IMR-90 (cell line): ENCODE measurements at regions not wholly inside any gene's neighbourhood (a gene's known extent, or its start where the extent isn't known, plus 50 kb on each side); places are given as distances from the start of the nearest gene placed in this dataset.

Experiments used
- ATAC-seq: fragments of 200-7000 bp; cut with Tn5 transposase; 2 replicates; pipeline ENCODE4 v1.9.1; 2020; ENCODE audit warnings: low read depth, mild to moderate bottlenecking, moderate library complexity
- BruUV-seq: library from RNA; stranded (reverse); fragments of 400-500 nt; replicated peaks from 2 replicates; lab custom pipeline; 2021; lab: Mats Ljungman, UMichigan
- CTCF ChIA-PET: fragments of 300-600 bp; formaldehyde crosslinking; extraction: SDS; loops from one replicate; lab custom pipeline; 2021; ENCODE audit warnings: antibody characterized with exemption; lab: Yijun Ruan, JAX
- POLR2A ChIA-PET: fragments of 300-600 bp; sonication (Branson Sonifier 250); formaldehyde crosslinking; loops from one replicate; lab custom pipeline; 2022; ENCODE audit warnings: antibody characterized with exemption; ENCODE audit not compliant: unreplicated experiment; lab: Charles Lee
- DNase-seq: peaks from one replicate; pipeline ENCODE4 v3.0.0; 2013
- H2AFZ ChIP-seq: replicated peaks from 2 replicates; pipeline ENCODE3; 2013; ENCODE audit warnings: low read length, mild to moderate bottlenecking; ENCODE audit not compliant: poor library complexity
- H2AK5ac ChIP-seq: 2 replicates; pipeline ENCODE4 v1.6.1; 2013; ENCODE audit warnings: low read depth, low read length, inconsistent platforms
- H2AK9ac ChIP-seq: replicated peaks from 2 replicates; pipeline ENCODE3; 2013; ENCODE audit warnings: mild to moderate bottlenecking, low read depth, low read length, moderate library complexity; ENCODE audit not compliant: poor library complexity
- H2BK120ac ChIP-seq: 2 replicates; pipeline ENCODE4 v1.6.1; 2013; ENCODE audit warnings: low read depth, low read length, inconsistent platforms
- H2BK15ac ChIP-seq: 3 replicates; pipeline ENCODE4 v1.6.1; 2013; ENCODE audit warnings: low read depth, low read length, inconsistent platforms
- H2BK20ac ChIP-seq: 2 replicates; pipeline ENCODE4 v1.6.1; 2013; ENCODE audit warnings: low read depth, mild to moderate bottlenecking, inconsistent platforms, low read length, moderate library complexity
- H2BK5ac ChIP-seq: 2 replicates; pipeline ENCODE4 v1.6.1; 2013; ENCODE audit warnings: mild to moderate bottlenecking, low read depth, low read length, inconsistent platforms; ENCODE audit not compliant: poor library complexity, severe bottlenecking
- H3K14ac ChIP-seq: replicated peaks from 2 replicates; pipeline ENCODE4 v1.6.1; 2013; ENCODE audit warnings: low read depth, low read length, inconsistent platforms
- H3K18ac ChIP-seq: 2 replicates; pipeline ENCODE4 v1.6.1; 2013; ENCODE audit warnings: low read depth, low read length, control low read depth
- H3K23ac ChIP-seq: 2 replicates; pipeline ENCODE4 v1.6.1; 2013; ENCODE audit warnings: low read depth, low read length, inconsistent platforms
- H3K27ac ChIP-seq: 2 replicates; pipeline ENCODE4 v1.5.1; 2013; ENCODE audit warnings: mild to moderate bottlenecking, control low read depth, low read length; ENCODE audit not compliant: insufficient read depth
- H3K27me3 ChIP-seq: 2 replicates; pipeline ENCODE4 v1.6.1; 2013; ENCODE audit warnings: low read length; ENCODE audit not compliant: control insufficient read depth, insufficient read depth
- H3K36me3 ChIP-seq: 2 replicates; pipeline ENCODE4 v1.6.1; 2013; ENCODE audit warnings: low read length, mixed read lengths; ENCODE audit not compliant: control insufficient read depth, insufficient read depth
- H3K4ac ChIP-seq: 2 replicates; pipeline ENCODE4 v1.6.1; 2013; ENCODE audit warnings: low read depth, low read length, inconsistent platforms
- H3K4me1 ChIP-seq: 2 replicates; pipeline ENCODE4 v1.6.1; 2013; ENCODE audit warnings: low read length, mixed read lengths; ENCODE audit not compliant: control insufficient read depth, insufficient read depth
- H3K4me2 ChIP-seq: 2 replicates; pipeline ENCODE4 v1.6.1; 2013; ENCODE audit warnings: low read depth, mild to moderate bottlenecking, control low read depth, low read length, moderate library complexity
- H3K4me3 ChIP-seq: 2 replicates; pipeline ENCODE4 v1.5.1; 2013; ENCODE audit warnings: low read depth, mild to moderate bottlenecking, control low read depth, low read length, moderate library complexity; ENCODE audit not compliant: insufficient read depth
- H3K56ac ChIP-seq: 2 replicates; pipeline ENCODE4 v1.6.1; 2013; ENCODE audit warnings: low read length, inconsistent platforms; ENCODE audit not compliant: insufficient read depth; ENCODE audit errors: extremely low read depth
- H3K79me1 ChIP-seq, 2 experiments: 2 replicates each; pipeline ENCODE4 v1.6.1; 2013; ENCODE audit warnings: low read length in 2 of 2, inconsistent platforms in 1 of 2, low read depth in 1 of 2
- H3K9ac ChIP-seq: 2 replicates; pipeline ENCODE4 v1.6.1; 2013; ENCODE audit warnings: low read depth, low read length, control low read depth
- H3K9me1 ChIP-seq: 2 replicates; pipeline ENCODE4 v1.6.1; 2013; ENCODE audit warnings: low read length, inconsistent platforms; ENCODE audit not compliant: insufficient read depth
- H3K9me3 ChIP-seq: 2 replicates; pipeline ENCODE4 v1.6.1; 2013; ENCODE audit warnings: low read length; ENCODE audit not compliant: control insufficient read depth, insufficient read depth
- H4K20me1 ChIP-seq: 2 replicates; pipeline ENCODE4 v1.6.1; 2013; ENCODE audit warnings: low read length, inconsistent platforms; ENCODE audit not compliant: insufficient read depth
- H4K5ac ChIP-seq: 2 replicates; pipeline ENCODE4 v1.6.1; 2013; ENCODE audit warnings: mild to moderate bottlenecking, low read depth, low read length, control low read depth
- H4K8ac ChIP-seq, 2 experiments: 2 replicates each; pipeline ENCODE4 v1.6.1; 2013; ENCODE audit warnings: low read depth in 2 of 2, low read length in 2 of 2, control low read depth in 1 of 2, inconsistent platforms in 1 of 2
- H4K91ac ChIP-seq: 2 replicates; pipeline ENCODE4 v1.6.1; 2013; ENCODE audit warnings: low read depth, low read length, inconsistent platforms; ENCODE audit not compliant: insufficient read depth
- BHLHE40 ChIP-seq: fragments of 150-350 bp; IDR thresholded peaks from 2 replicates; pipeline ENCODE4 v1.6.1; 2016; ENCODE audit warnings: mild to moderate bottlenecking, low read depth, low read length
- CEBPB ChIP-seq: IDR thresholded peaks from 2 replicates; pipeline ENCODE4 v1.6.1; 2012; ENCODE audit warnings: low read depth, low read length, improper control_type of control experiment
- CHD1 ChIP-seq: IDR thresholded peaks from 2 replicates; pipeline ENCODE4 v1.6.1; 2012; ENCODE audit warnings: low read depth, low read length, improper control_type of control experiment
- CTCF ChIP-seq: conservative IDR thresholded peaks from 2 replicates; pipeline ENCODE4 v1.5.1; 2012; ENCODE audit warnings: mild to moderate bottlenecking, low read depth, low read length, improper control_type of control experiment
- FOS ChIP-seq: fragments of 150-350 bp; IDR thresholded peaks from 2 replicates; pipeline ENCODE4 v1.6.1; 2016; ENCODE audit warnings: low read depth, low read length
- MAFK ChIP-seq: IDR thresholded peaks from 2 replicates; pipeline ENCODE4 v1.6.1; 2012; ENCODE audit warnings: low read depth, low read length, improper control_type of control experiment
- MXI1 ChIP-seq: IDR thresholded peaks from 2 replicates; pipeline ENCODE4 v1.6.1; 2012; ENCODE audit warnings: low read depth, mild to moderate bottlenecking, low read length, moderate library complexity, borderline replicate concordance
- NFE2L2 ChIP-seq: fragments of 150-350 bp; IDR thresholded peaks from 2 replicates; pipeline ENCODE4 v1.6.1; 2016; ENCODE audit warnings: low read depth, mild to moderate bottlenecking, low read length
- RAD21 ChIP-seq: IDR thresholded peaks from 2 replicates; pipeline ENCODE4 v1.6.1; 2012; ENCODE audit warnings: low read length, improper control_type of control experiment
- RCOR1 ChIP-seq: IDR thresholded peaks from 2 replicates; pipeline ENCODE4 v1.6.1; 2012; ENCODE audit warnings: mild to moderate bottlenecking, low read length, improper control_type of control experiment; ENCODE audit not compliant: insufficient replicate concordance
- RFX5 ChIP-seq: IDR thresholded peaks from 2 replicates; pipeline ENCODE4 v1.8.0; 2012; ENCODE audit warnings: low read depth, mild to moderate bottlenecking, low read length, moderate library complexity
- SMC3 ChIP-seq: fragments of 150-350 bp; IDR thresholded peaks from 2 replicates; pipeline ENCODE4 v1.6.1; 2016; ENCODE audit warnings: low read depth, mild to moderate bottlenecking, antibody characterized with exemption, low read length, moderate library complexity
- USF2 ChIP-seq: fragments of 150-350 bp; IDR thresholded peaks from 2 replicates; pipeline ENCODE4 v1.6.1; 2017; ENCODE audit warnings: mild to moderate bottlenecking, antibody characterized with exemption, low read length, low read depth
- WGBS, 2 experiments: methylation state at CpG; one replicate each; pipeline versions ENCODE4 v1.1.5 to v1.1.7; 2013; ENCODE audit warnings: missing lambda C conversion rate in 2 of 2; ENCODE audit not compliant: insufficient read length in 1 of 2; ENCODE audit errors: extremely low coverage in 2 of 2; 5-methylcytosine and 5-hydroxymethylcytosine counted together
- dilution Hi-C: fragments of 300-500 bp; cut with HindIII; formaldehyde crosslinking; loops from one replicate; pipeline ENCODE4 v1.14.3; 2018; ENCODE audit warnings: low sequenced_read_pairs; ENCODE audit not compliant: unreplicated experiment
- in situ Hi-C: fragments of 300-500 bp; cut with MboI; formaldehyde crosslinking; loops from 3 replicates; pipeline ENCODE4 v1.14.3; 2019; ENCODE audit warnings: low sequenced_read_pairs, inconsistent platforms, mixed read lengths
- intact Hi-C: fragments of 100-400 bp; cut with micrococcal nuclease; formaldehyde crosslinking; loops from 2 replicates; pipeline ENCODE4 v1.10.0; 2022

- POLR2A ChIA-PET = no interaction called here
- H3K4me1 ChIP-seq = peaks cover 4% of the 10 kb centered on the region; the same call in 1 of the 2 replicates
- no peak overlapping the region for H3K18ac ChIP-seq
- H3K23ac ChIP-seq = no peak overlapping the region
- no peak overlapping the region for H3K14ac ChIP-seq
- no peak for TF ChIP-seq MXI1
- no peak for TF ChIP-seq BHLHE40
- TF ChIP-seq NFE2L2 = no peak
- TF ChIP-seq CTCF = no peak
- TF ChIP-seq FOS = no peak
- no peak for TF ChIP-seq RFX5
- TF ChIP-seq CHD1 = no peak
- no peak for TF ChIP-seq RCOR1
- TF ChIP-seq SMC3 = no peak
- no peak for TF ChIP-seq RAD21
- no peak for TF ChIP-seq USF2
- no peak for TF ChIP-seq MAFK
- no peak for TF ChIP-seq CEBPB
- ATAC-seq = no peak
- H3K9ac ChIP-seq = no peak overlapping the region
- BruUV-seq = no TSS peak
- DNase-seq = no peak
- no peak overlapping the region for H3K4me2 ChIP-seq
- H2BK20ac ChIP-seq = no peak overlapping the region
- no peaks in the 10 kb centered on the region for H3K9me1 ChIP-seq
- no peak overlapping the region for H3K27ac ChIP-seq
- H4K5ac ChIP-seq = no peak overlapping the region
- no peaks in the 10 kb centered on the region for H3K9me3 ChIP-seq
- H2BK5ac ChIP-seq = no peak overlapping the region
- H3K27me3 ChIP-seq = peaks cover 6% of the 10 kb centered on the region
- H4K8ac ChIP-seq = no peak overlapping the region
- no peak overlapping the region for H3K4me3 ChIP-seq
- H2BK120ac ChIP-seq = no peak overlapping the region
- in situ Hi-C loops (no loop called here), dilution Hi-C loops (no loop called here), intact Hi-C loops (no loop called here)
- H2AK9ac ChIP-seq = no peak overlapping the region
- H2AFZ ChIP-seq = no peak overlapping the region
- CTCF ChIA-PET = interaction anchor here (1.0 kb wide), 1 partner anchor 9 kb away, joined by 3 read pairs; no protein-coding TSS in a partner anchor
- no peak overlapping the region for H2AK5ac ChIP-seq
- no peak overlapping the region for H4K91ac ChIP-seq
- no peaks in the 10 kb centered on the region for H3K36me3 ChIP-seq
- H2BK15ac ChIP-seq = no peak overlapping the region
- H4K20me1 ChIP-seq = no peaks in the 10 kb centered on the region
- no peaks in the 10 kb centered on the region for H3K79me1 ChIP-seq
- H3K56ac ChIP-seq = no peak overlapping the region
- WGBS, 2 experiments = no CpG with 5 or more reads among the region's 3 CpGs
- no peak overlapping the region for H3K4ac ChIP-seq
Measured at GRCh38 chr1:232689711-232690110, 59.8 kb upstream of the SIPA1L2 start.
